Thoracic aorta (tissue), 2 donors: ENCODE measurements at regions not wholly inside any gene's neighbourhood (a gene's known extent, or its start where the extent isn't known, plus 50 kb on each side); places are given as distances from the start of the nearest gene placed in this dataset.

Source experiments
- ATAC-seq: fragments of 150-250 bp; one replicate; pipeline ENCODE4 v1.8.0; 2017; ENCODE audit warnings: low read depth; ENCODE audit not compliant: insufficient number of reproducible peaks, low FRiP score
- DNase-seq: peaks from one replicate; pipeline ENCODE4 v3.0.0-alpha.2; 2020; ENCODE audit warnings: low spot score
- H3K27ac ChIP-seq, 2 donors: fragments of 200-600 bp; sonication (generic); 1 replicate in 1 of 2; 2 replicates in 1 of 2; pipeline ENCODE4 v1.5.1; 2016; ENCODE audit warnings: mild to moderate bottlenecking in 2 of 2, moderate library complexity in 2 of 2
- H3K27me3 ChIP-seq: fragments of 200-600 bp; sonication (generic); replicated peaks from 2 replicates; pipeline ENCODE4 v1.6.0; 2016; ENCODE audit warnings: mild to moderate bottlenecking; ENCODE audit not compliant: insufficient read depth
- H3K36me3 ChIP-seq: fragments of 200-600 bp; sonication (generic); one replicate; pipeline ENCODE4 v1.5.1; 2016
- H3K4me1 ChIP-seq, 2 donors: fragments of 200-600 bp; sonication (generic); 1 replicate in 1 of 2; 2 replicates in 1 of 2; pipeline versions ENCODE4 v1.5.1 to v1.6.0; 2016; ENCODE audit warnings: low read depth in 2 of 2, mild to moderate bottlenecking in 1 of 2; ENCODE audit not compliant: control insufficient read depth in 1 of 2
- H3K4me3 ChIP-seq: fragments of 200-600 bp; sonication (generic); 2 replicates; pipeline ENCODE4 v1.5.1; 2016; ENCODE audit warnings: mild to moderate bottlenecking
- H3K9me3 ChIP-seq: fragments of 200-600 bp; sonication (generic); 2 replicates; pipeline ENCODE4 v1.5.1; 2016
- TF ChIP-seq, protein P1 (sequence below): fragments of 200-600 bp; sonication (generic); IDR thresholded peaks from one replicate; pipeline ENCODE4 v1.5.1; 2019; ENCODE audit warnings: antibody characterized with exemption

DNA sequence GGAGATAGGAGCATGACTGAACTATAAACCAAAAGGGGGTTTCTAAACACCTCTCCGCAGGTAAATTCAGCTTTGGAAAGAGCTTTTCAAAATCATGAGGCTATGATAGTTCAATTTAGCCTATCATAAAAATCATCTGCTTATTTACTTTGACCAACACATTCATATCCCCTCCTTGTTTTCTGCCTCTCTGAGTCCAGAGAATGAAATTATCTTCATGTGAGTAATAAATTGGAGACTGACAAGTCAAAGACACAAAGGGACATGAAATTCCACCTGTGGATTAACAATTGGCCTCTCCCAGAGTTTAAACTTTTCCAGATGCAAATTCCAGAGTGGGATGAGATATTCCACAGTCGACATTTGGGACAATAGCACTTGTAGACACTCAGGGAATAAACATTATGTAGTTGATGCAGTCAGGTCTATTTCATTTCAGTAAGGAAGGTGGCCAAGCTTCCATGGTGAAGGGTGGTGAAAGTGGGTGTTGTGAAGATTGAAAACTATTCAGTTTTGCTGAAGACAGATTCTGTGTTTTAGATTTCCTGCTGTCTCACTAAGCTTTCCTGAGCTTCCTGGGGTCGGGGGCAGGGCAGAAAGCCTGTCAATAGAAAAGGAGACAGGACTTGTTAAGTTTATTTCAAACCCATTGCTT, 84.7 kb downstream of the CDC42EP3 start:
- no peaks in the 10 kb centered on the region for H3K36me3 ChIP-seq
- peaks cover 28 to 53% of the 10 kb centered on the region in 2 donors for H3K4me1 ChIP-seq
- peak overlapping the region; percentile 28 to 58 for H3K27ac ChIP-seq
- H3K9me3 ChIP-seq = no peaks in the 10 kb centered on the region
- no peak for ATAC-seq
- H3K27me3 ChIP-seq = no peaks in the 10 kb centered on the region
- DNase-seq = no peak
- TF ChIP-seq, protein P1, sequence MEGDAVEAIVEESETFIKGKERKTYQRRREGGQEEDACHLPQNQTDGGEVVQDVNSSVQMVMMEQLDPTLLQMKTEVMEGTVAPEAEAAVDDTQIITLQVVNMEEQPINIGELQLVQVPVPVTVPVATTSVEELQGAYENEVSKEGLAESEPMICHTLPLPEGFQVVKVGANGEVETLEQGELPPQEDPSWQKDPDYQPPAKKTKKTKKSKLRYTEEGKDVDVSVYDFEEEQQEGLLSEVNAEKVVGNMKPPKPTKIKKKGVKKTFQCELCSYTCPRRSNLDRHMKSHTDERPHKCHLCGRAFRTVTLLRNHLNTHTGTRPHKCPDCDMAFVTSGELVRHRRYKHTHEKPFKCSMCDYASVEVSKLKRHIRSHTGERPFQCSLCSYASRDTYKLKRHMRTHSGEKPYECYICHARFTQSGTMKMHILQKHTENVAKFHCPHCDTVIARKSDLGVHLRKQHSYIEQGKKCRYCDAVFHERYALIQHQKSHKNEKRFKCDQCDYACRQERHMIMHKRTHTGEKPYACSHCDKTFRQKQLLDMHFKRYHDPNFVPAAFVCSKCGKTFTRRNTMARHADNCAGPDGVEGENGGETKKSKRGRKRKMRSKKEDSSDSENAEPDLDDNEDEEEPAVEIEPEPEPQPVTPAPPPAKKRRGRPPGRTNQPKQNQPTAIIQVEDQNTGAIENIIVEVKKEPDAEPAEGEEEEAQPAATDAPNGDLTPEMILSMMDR = no peak
- H3K4me3 ChIP-seq = no peak overlapping the region

DNA sequence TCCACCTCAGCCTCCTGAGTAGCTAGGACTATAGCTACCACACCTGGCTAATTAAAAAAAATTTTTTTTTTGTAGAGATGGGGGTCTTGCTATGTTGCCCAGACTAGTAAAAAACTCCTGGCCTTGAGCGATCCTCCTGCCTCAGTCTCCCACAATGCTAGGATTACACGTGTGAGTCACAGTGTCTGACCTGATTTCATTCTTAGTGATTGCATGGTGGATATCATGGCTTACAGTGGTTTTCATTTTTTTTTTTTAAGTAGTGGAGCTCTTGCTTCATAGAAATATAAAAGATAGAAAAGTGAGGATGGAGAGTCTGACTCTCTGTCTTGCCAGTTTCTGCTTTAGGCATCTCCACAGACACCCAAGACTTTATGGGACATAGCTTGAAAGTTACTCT, 83.6 kb downstream of the CDC42EP3 start:
- H3K27me3 ChIP-seq = no peaks in the 10 kb centered on the region
- TF ChIP-seq, protein P1 = no peak
- no peaks in the 10 kb centered on the region for H3K36me3 ChIP-seq
- peaks cover 28 to 47% of the 10 kb centered on the region in 2 donors for H3K4me1 ChIP-seq
- H3K27ac ChIP-seq = no peak overlapping the region
- ATAC-seq (no peak), DNase-seq (no peak)
- no peak overlapping the region for H3K4me3 ChIP-seq
- no peaks in the 10 kb centered on the region for H3K9me3 ChIP-seq

DNA sequence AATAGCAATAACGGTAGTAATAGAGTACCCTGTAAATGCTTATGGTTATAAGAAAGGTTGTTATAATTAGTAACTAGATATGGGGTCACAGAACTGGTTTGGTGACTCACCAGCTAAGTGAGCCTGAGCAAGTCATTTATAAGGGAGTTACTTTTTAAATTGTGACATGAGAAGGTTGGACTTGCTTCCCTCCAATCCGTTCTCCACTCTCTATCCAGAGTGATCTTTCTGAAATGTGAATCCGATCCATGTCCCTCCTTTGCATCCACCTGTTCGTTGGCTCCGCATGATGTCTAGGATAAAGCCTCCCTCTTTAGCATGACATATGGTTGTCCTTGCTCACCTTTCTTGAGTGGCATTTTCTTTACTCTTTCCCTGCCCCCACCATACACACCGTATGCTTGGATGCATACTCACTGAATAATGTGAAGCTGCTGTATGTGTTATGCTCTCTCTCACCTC, 83.1 kb downstream of the CDC42EP3 start:
- Histone ChIP-seq H3K4me1 (peaks cover 26 to 47% of the 10 kb centered on the region in 2 donors), H3K36me3 (no peaks in the 10 kb centered on the region), H3K27me3 (no peaks in the 10 kb centered on the region), H3K9me3 (no peaks in the 10 kb centered on the region), H3K27ac (no peak overlapping the region), H3K4me3 (no peak overlapping the region)
- ATAC-seq (no peak), DNase-seq (no peak)
- TF ChIP-seq, protein P1 = no peak

DNA sequence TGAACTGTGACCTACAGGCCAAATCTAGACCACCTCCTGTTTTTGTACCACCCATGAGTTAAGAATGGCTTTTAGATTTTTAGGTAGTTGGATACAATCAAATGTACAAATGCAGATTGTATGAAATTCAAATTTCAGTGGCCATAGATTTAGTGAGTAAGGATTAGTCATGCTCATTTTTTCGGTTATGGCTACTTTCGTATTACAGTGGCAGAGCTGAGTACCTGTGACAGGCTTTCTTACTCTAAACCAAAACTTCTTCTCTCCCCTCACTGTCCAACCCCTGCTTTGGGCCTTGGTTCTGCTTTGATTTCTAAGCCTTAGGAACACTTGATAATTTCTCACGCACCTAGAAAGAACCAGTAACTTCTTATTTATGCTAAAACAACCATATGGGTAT, 82.1 kb downstream of the CDC42EP3 start:
- TF ChIP-seq, protein P1 = no peak
- Histone ChIP-seq H3K27ac (no peak overlapping the region), H3K4me1 (peaks cover 18 to 37% of the 10 kb centered on the region in 2 donors), H3K4me3 (no peak overlapping the region), H3K36me3 (no peaks in the 10 kb centered on the region), H3K27me3 (no peaks in the 10 kb centered on the region), H3K9me3 (no peaks in the 10 kb centered on the region)
- DNase-seq (no peak), ATAC-seq (no peak)

DNA sequence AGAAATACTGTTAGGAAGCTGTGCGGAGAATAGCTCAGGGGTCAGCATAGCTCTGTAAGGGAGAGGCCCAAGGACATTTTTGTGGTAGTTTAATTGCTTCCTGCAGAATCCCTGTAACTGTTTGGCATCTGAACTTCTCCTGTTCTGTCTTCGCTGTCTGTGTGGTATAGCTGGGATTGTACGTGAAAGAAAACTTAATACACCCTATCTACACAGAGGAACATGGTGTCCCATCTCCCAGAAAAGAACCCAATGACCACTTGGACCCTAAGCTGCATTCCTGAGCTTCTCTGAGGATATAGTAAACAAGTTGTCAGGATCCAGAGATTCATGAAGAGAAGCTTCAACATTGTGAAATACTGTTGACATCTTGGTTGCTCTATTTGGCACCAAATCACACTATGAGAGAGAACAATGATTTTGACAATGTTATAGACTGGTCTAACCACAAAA, 81.3 kb downstream of the CDC42EP3 start:
- Histone ChIP-seq H3K9me3 (no peaks in the 10 kb centered on the region), H3K36me3 (no peaks in the 10 kb centered on the region), H3K4me1 (peaks cover 12 to 29% of the 10 kb centered on the region in 2 donors), H3K27ac (no peak overlapping the region), H3K27me3 (no peaks in the 10 kb centered on the region), H3K4me3 (no peak overlapping the region)
- TF ChIP-seq, protein P1 = no peak
- DNase-seq = no peak
- ATAC-seq = no peak
